ENCODE measurements at regions not wholly inside any gene's neighbourhood (a gene's known extent, or its start where the extent isn't known, plus 50 kb on each side); places are given as distances from the start of the nearest gene placed in this dataset.

DNA sequence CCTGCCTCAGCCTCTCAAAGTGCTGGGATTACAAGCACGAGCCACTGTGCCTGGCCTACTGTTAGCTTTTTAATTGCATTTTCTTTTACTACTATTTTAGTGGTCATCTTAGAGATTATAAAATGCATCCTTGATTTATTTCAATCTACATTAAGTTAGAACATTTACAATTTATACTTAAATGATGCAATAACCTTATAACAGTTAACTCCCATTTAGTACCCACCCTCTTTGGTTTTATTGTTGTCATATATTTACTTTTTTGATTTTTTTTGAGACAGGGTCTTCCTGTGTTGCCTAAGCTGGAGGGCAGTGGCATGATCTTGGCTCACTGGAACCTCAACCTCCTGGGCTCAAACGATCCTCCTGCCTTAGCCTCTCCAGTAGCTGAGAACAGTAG, 77.3 kb downstream of the PPCDC start:
- intact Hi-C loops (cut with DNase I), result no loop called here
- Histone ChIP-seq H3K27ac (no peak overlapping the region), H3K27me3 (no peaks in the 10 kb centered on the region), H3K9ac (ENCODE audit: low read depth in 2 of 2, low read length in 2 of 2) (no peak overlapping the region), H3K36me3 (no peaks in the 10 kb centered on the region), H3K4me3 (no peak overlapping the region), H3K4me1 (no peaks in the 10 kb centered on the region), H3K9me3 (no peaks in the 10 kb centered on the region)
- TF ChIP-seq, protein P1, sequence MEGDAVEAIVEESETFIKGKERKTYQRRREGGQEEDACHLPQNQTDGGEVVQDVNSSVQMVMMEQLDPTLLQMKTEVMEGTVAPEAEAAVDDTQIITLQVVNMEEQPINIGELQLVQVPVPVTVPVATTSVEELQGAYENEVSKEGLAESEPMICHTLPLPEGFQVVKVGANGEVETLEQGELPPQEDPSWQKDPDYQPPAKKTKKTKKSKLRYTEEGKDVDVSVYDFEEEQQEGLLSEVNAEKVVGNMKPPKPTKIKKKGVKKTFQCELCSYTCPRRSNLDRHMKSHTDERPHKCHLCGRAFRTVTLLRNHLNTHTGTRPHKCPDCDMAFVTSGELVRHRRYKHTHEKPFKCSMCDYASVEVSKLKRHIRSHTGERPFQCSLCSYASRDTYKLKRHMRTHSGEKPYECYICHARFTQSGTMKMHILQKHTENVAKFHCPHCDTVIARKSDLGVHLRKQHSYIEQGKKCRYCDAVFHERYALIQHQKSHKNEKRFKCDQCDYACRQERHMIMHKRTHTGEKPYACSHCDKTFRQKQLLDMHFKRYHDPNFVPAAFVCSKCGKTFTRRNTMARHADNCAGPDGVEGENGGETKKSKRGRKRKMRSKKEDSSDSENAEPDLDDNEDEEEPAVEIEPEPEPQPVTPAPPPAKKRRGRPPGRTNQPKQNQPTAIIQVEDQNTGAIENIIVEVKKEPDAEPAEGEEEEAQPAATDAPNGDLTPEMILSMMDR (IDR thresholded peaks at IDR 0.05), result no peak
- DNase-seq, result no peak

DNA sequence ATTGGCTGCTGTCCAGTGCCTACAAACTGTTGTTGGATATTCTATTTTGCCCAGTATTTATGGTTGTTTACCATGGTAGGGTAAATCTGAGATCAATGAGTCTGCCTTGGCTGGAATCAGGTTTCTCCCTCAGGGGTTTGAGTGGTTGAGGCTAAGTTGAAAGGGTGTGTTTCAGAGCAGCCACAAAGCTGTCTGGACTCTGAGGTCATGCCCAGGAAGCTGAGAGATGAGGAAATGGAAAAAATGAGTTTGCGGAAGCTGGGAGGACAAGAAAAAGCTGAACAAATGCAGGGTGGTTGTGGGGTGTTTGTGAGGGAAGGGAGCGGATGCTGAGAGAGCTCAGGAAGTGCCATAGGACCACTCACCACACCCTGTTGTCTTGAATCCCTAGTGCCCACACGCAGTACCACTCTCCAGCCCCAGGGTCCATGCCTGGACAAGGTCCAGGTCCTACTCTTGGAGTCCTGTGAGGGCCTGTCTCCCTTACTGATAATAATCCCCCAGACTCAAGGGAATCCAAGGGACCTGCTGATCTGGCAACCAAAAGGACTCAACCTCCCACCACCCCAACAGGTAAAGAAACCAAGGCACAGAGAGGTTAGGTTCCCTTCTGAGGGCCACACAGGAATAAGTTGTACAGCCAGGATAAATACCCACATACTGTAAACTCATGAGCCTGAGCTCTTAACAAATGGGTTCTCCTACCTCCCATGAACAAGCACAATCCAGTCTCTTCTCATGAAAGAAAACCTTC, 81.6 kb downstream of the PPCDC start:
- no peaks in the 10 kb centered on the region for H3K27me3 ChIP-seq
- H3K4me1 ChIP-seq, result no peaks in the 10 kb centered on the region
- H3K9ac ChIP-seq (ENCODE audit: low read depth in 2 of 2, low read length in 2 of 2), result no peak overlapping the region
- no peaks in the 10 kb centered on the region for H3K9me3 ChIP-seq
- DNase-seq, result peak; percentile 66
- TF ChIP-seq, protein P1 (IDR thresholded peaks at IDR 0.05), result no peak
- no peaks in the 10 kb centered on the region for H3K36me3 ChIP-seq
- intact Hi-C loops (cut with DNase I), result no loop called here
- peak overlapping the region; percentile 7 for H3K27ac ChIP-seq
- H3K4me3 ChIP-seq, result no peak overlapping the region

DNA sequence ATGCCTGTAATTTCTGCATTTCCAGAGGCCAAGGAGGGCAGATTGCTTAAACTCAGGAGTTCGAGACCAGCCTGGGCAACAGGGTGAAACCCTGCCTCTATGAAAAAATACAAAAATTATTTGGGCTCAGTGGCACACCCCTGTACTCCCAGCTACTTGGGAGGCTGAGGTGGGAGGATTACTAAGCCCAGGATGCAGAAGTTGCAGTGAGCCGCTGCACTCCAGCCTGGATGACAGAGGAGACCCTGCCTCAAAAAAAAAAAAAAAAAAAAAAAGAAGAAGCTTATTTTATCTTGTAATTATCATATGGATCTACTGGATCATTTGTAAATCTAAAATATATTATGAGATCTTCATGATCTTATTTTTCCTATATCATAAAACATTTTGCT, 84.1 kb downstream of the PPCDC start:
- Histone ChIP-seq H3K4me1 (no peaks in the 10 kb centered on the region), H3K4me3 (no peak overlapping the region), H3K36me3 (no peaks in the 10 kb centered on the region), H3K9ac (ENCODE audit: low read depth in 2 of 2, low read length in 2 of 2) (no peak overlapping the region), H3K27me3 (no peaks in the 10 kb centered on the region), H3K9me3 (no peaks in the 10 kb centered on the region), H3K27ac (no peak overlapping the region)
- intact Hi-C loops (cut with DNase I), result no loop called here
- TF ChIP-seq, protein P1 (IDR thresholded peaks at IDR 0.05), result no peak
- no peak for DNase-seq

DNA sequence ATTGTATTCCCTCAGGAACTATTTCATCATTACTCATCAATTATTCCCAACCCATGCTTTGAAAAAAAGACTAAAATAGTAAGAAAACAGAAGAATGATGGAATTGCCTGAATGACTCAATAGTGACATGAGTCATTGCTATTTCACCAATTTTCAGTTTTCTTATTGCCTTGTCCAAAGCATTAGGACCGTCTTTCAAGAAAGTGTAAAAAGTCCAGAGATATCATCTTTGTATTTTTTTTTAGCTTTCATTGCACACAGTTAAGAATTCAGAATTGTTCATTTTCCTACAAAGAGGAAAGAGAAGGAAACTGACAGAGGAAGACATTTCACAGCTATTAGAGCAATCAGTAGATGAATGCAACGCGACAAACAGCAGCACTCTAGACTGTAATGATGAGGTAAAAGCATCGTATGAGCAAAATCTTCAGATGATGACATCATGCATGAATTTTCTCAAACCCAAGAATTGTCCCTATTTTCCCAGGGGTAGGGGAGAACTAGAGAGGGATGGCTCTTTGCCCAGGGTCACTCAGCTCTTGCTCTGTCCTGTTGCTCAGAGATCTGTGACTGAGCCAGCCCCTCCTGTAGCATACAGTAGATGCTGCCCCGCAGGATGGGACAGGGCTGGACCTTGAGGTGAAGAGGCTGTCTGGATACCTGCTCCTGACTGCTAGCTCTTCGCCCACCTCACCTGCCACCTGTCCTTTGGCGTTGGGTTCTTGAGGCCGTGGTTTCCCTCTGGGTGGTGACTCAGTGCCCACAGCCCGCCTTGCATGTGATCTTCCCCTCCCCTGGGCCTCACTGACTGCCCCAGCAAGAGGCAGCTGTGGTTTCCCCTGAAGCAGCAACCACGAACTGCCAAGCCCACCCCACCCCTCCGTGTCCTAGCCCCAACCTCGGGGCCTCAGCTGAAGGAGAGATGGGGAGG, 84.8 kb downstream of the PPCDC start:
- H3K27me3 ChIP-seq, result no peaks in the 10 kb centered on the region
- intact Hi-C loops (cut with DNase I), result no loop called here
- no peak overlapping the region for H3K27ac ChIP-seq
- DNase-seq, result peak; percentile 33
- no peaks in the 10 kb centered on the region for H3K36me3 ChIP-seq
- H3K4me1 ChIP-seq, result no peaks in the 10 kb centered on the region
- no peak overlapping the region for H3K4me3 ChIP-seq
- TF ChIP-seq, protein P1 (IDR thresholded peaks at IDR 0.05), result no peak
- H3K9ac ChIP-seq (ENCODE audit: low read depth in 2 of 2, low read length in 2 of 2), result no peak overlapping the region
- H3K9me3 ChIP-seq, result no peaks in the 10 kb centered on the region

DNA sequence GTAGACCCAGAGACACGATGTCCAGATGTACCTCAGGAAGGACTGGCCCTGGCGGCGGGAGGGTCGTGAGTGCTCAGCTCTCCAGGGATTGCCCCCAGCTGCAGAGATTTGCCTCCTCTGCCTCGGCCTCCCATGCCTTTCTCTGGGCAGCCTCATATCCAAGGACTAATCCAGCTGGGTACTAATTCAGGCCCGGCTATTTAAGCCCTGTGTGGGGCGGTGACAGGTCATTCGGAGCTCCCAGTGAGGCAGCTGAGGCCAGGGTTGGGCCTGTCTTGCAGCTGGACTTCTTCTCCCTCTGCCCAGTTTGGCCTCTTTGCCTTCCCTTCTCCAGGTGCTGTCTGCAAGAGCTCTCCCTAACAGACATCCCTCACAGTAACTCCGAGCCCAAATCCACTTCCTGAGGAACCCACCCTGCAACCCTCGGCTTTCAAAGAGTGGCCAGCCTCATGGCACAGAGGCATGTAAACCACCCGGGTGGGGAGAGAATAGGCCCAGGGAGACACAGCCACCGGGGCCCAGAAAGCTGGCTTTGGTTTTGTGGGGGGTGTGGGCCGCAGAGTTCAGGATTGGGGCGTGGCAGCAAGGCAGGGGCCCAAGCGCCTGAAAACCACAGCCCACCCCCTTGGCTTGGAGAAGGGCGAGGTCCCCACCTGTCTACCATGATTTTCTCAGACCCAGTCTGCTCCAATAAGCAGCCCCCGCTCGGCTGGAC, 85.8 kb downstream of the PPCDC start:
- Histone ChIP-seq H3K4me1 (no peaks in the 10 kb centered on the region), H3K27me3 (no peaks in the 10 kb centered on the region), H3K9ac (ENCODE audit: low read depth in 2 of 2, low read length in 2 of 2) (no peak overlapping the region), H3K9me3 (no peaks in the 10 kb centered on the region), H3K4me3 (no peak overlapping the region), H3K27ac (no peak overlapping the region), H3K36me3 (no peaks in the 10 kb centered on the region)
- TF ChIP-seq, protein P1 (IDR thresholded peaks at IDR 0.05), result no peak
- intact Hi-C loops (cut with DNase I), result no loop called here
- no peak for DNase-seq
